ENCODE measurements at regions not wholly inside any gene's neighbourhood (a gene's known extent, or its start where the extent isn't known, plus 50 kb on each side); places are given as distances from the start of the nearest gene placed in this dataset.

DNA sequence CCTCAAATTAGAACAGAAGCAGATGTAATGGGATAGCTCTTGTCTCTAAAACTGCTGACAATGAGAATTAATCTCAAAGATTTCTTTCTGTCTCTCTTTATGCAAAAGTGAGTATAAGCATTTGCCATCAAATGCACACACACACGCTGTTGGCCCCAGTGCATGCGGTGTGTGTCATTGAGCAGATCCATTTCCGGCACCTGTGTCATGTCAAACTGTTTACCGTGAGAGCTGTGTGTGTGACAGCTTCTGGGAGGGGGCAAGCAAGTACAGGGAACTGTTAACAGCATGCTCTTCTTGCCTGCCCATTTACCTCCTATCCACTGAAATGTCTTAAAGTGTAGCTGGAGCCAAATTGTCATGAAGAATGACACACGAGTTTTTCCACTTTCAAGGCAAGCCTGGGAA lies 297.9 kb upstream of the FAT4 start:
- TF ChIP-seq POLR2AphosphoS5 (IDR thresholded peaks at IDR 0.05; ENCODE audit: low read depth, low read length) (no peak), FOXP2 (optimal IDR thresholded peaks at IDR 0.05; ENCODE audit: borderline replicate concordance, extremely low read depth, extremely low read length, insufficient read depth) (no peak), SIN3A (IDR thresholded peaks at IDR 0.05; ENCODE audit: borderline replicate concordance, insufficient read depth, low read length) (no peak)
- TF ChIP-seq, protein P1, sequence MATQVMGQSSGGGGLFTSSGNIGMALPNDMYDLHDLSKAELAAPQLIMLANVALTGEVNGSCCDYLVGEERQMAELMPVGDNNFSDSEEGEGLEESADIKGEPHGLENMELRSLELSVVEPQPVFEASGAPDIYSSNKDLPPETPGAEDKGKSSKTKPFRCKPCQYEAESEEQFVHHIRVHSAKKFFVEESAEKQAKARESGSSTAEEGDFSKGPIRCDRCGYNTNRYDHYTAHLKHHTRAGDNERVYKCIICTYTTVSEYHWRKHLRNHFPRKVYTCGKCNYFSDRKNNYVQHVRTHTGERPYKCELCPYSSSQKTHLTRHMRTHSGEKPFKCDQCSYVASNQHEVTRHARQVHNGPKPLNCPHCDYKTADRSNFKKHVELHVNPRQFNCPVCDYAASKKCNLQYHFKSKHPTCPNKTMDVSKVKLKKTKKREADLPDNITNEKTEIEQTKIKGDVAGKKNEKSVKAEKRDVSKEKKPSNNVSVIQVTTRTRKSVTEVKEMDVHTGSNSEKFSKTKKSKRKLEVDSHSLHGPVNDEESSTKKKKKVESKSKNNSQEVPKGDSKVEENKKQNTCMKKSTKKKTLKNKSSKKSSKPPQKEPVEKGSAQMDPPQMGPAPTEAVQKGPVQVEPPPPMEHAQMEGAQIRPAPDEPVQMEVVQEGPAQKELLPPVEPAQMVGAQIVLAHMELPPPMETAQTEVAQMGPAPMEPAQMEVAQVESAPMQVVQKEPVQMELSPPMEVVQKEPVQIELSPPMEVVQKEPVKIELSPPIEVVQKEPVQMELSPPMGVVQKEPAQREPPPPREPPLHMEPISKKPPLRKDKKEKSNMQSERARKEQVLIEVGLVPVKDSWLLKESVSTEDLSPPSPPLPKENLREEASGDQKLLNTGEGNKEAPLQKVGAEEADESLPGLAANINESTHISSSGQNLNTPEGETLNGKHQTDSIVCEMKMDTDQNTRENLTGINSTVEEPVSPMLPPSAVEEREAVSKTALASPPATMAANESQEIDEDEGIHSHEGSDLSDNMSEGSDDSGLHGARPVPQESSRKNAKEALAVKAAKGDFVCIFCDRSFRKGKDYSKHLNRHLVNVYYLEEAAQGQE (IDR thresholded peaks at IDR 0.05; ENCODE audit: insufficient read depth in 1 of 2, low read depth in 2 of 2, low read length in 2 of 2) = no peak
